ENCODE measurements at regions not wholly inside any gene's neighbourhood (a gene's known extent, or its start where the extent isn't known, plus 50 kb on each side); places are given as distances from the start of the nearest gene placed in this dataset.

GRCh38 chr6:91994787-91995186 is 1407.9 kb upstream of the MAP3K7 start:
- TF ChIP-seq CTCF (conservative IDR thresholded peaks at IDR 0.05) (no peak), EZH2 (IDR thresholded peaks at IDR 0.05; ENCODE audit: low read depth) (no peak)
